Type B pancreatic cell (in vitro differentiated cells): ENCODE measurements at regions not wholly inside any gene's neighbourhood (a gene's known extent, or its start where the extent isn't known, plus 50 kb on each side); places are given as distances from the start of the nearest gene placed in this dataset.

Source experiments
- DNase-seq: peaks from one replicate; pipeline ENCODE4 v3.0.0; 2021; ENCODE audit warnings: mixed read lengths; ENCODE audit not compliant: unreplicated experiment; ENCODE audit errors: extremely low spot score
- H3K27ac Mint-ChIP-seq: 2 replicates; pipeline ENCODE4 v1.8.0; 2021; ENCODE audit warnings: mild to moderate bottlenecking, mixed read lengths
- H3K27me3 Mint-ChIP-seq: 2 replicates; pipeline ENCODE4 v1.8.0; 2021; ENCODE audit warnings: mixed read lengths
- H3K36me3 Mint-ChIP-seq: 2 replicates; pipeline ENCODE4 v1.8.0; 2021; ENCODE audit warnings: mixed read lengths
- H3K4me1 Mint-ChIP-seq: one replicate; pipeline ENCODE4 v1.8.0; 2021; ENCODE audit warnings: mixed read lengths; ENCODE audit not compliant: unreplicated experiment
- H3K4me3 Mint-ChIP-seq: 2 replicates; pipeline ENCODE4 v1.8.0; 2021; ENCODE audit warnings: mild to moderate bottlenecking, mixed read lengths
- H3K9me3 Mint-ChIP-seq: 2 replicates; pipeline ENCODE4 v1.8.0; 2021; ENCODE audit warnings: mixed read lengths
- TF ChIP-seq, protein P1 (sequence below): fragments of 200-600 bp; sonication (generic); conservative IDR thresholded peaks from 2 replicates; pipeline ENCODE4 v1.5.0; 2021; ENCODE audit warnings: antibody characterized with exemption, mild to moderate bottlenecking

DNA sequence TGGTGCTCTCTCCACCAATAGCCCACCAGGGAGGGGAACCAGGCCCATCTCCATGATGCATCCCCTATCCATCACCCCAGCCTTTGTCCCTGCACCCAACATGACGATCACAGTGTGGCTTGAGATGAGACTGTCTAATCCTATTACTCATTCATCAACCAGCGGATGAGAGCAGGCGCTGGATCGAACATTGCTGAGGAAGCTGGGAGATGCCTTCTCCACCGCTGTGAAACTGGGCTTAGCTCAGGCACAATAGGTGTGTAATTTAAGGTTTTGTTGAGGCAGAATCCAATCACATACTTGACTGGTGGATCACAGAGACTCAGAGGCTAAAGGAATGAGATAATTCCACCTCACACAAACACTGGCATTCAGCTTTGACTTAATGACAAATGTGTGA, 64.6 kb upstream of the IRX3 start:
- Mint-ChIP-seq H3K9me3 (peaks cover 14% of the 10 kb centered on the region), H3K4me3 (no peak overlapping the region), H3K27me3 (peaks cover 4% of the 10 kb centered on the region), H3K36me3 (no peaks in the 10 kb centered on the region), H3K4me1 (no peaks in the 10 kb centered on the region), H3K27ac (no peak overlapping the region)
- no peak for DNase-seq
- TF ChIP-seq, protein P1, sequence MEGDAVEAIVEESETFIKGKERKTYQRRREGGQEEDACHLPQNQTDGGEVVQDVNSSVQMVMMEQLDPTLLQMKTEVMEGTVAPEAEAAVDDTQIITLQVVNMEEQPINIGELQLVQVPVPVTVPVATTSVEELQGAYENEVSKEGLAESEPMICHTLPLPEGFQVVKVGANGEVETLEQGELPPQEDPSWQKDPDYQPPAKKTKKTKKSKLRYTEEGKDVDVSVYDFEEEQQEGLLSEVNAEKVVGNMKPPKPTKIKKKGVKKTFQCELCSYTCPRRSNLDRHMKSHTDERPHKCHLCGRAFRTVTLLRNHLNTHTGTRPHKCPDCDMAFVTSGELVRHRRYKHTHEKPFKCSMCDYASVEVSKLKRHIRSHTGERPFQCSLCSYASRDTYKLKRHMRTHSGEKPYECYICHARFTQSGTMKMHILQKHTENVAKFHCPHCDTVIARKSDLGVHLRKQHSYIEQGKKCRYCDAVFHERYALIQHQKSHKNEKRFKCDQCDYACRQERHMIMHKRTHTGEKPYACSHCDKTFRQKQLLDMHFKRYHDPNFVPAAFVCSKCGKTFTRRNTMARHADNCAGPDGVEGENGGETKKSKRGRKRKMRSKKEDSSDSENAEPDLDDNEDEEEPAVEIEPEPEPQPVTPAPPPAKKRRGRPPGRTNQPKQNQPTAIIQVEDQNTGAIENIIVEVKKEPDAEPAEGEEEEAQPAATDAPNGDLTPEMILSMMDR: no peak

DNA sequence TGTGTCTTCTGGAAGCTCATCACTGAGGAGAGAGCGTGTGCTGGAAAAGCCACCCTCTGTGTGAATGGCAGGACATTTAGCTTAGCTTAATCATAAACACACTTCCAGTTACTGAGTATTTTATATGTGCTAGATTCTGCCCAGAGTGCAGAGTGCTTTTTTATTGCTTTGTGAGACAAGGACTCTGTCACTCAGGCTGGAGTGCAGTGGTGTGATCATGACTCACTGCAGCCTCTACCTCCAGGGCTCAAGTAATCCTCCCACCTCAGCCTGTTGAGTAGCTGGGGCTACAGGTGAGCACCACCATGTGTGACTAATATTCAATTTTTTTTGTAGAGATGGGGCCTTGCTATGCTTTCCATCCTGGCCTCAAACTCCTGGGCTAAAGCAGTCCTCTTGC, 61.4 kb upstream of the IRX3 start:
- peaks cover 12% of the 10 kb centered on the region for H3K27me3 Mint-ChIP-seq
- H3K4me3 Mint-ChIP-seq: no peak overlapping the region
- H3K9me3 Mint-ChIP-seq: peaks cover 5% of the 10 kb centered on the region
- H3K36me3 Mint-ChIP-seq: no peaks in the 10 kb centered on the region
- H3K27ac Mint-ChIP-seq: no peak overlapping the region
- H3K4me1 Mint-ChIP-seq: peaks cover 4% of the 10 kb centered on the region
- TF ChIP-seq, protein P1: no peak
- no peak for DNase-seq

GRCh38 chr16:54346041-54346440, 59.5 kb upstream of the IRX3 start:
- Mint-ChIP-seq H3K27ac (no peak overlapping the region), H3K9me3 (peaks cover 5% of the 10 kb centered on the region), H3K27me3 (peaks cover 9% of the 10 kb centered on the region), H3K36me3 (no peaks in the 10 kb centered on the region), H3K4me3 (no peak overlapping the region), H3K4me1 (peaks cover 4% of the 10 kb centered on the region)
- TF ChIP-seq, protein P1: no peak
- no peak for DNase-seq

GRCh38 chr16:54344646-54345630, 58.4 kb upstream of the IRX3 start:
- H3K27ac Mint-ChIP-seq: no peak overlapping the region
- H3K9me3 Mint-ChIP-seq: peaks cover 5% of the 10 kb centered on the region
- no peak for DNase-seq
- peaks cover 8% of the 10 kb centered on the region for H3K27me3 Mint-ChIP-seq
- no peak overlapping the region for H3K4me3 Mint-ChIP-seq
- no peaks in the 10 kb centered on the region for H3K36me3 Mint-ChIP-seq
- TF ChIP-seq, protein P1: no peak
- H3K4me1 Mint-ChIP-seq: peaks cover 4% of the 10 kb centered on the region

DNA sequence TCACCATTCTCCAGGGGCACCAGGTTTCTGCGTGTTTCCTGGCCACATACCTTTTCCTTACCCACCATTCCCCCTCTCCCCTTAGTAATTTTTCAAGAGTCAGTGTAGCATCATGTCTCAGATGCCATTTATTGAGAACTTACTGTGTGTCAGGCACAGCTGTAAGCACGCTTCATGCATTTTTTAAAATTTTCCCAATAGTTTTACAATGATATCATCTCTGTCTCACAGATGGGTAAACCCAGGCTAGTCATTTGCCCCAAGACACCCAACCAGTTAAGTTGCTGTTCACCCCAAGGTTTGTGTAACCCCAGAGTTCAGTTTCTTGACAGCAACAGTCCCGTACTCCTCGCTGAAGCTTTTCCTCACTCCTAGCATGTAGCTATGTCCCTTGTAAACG, 56.4 kb upstream of the IRX3 start:
- no peak overlapping the region for H3K27ac Mint-ChIP-seq
- no peak for DNase-seq
- no peaks in the 10 kb centered on the region for H3K9me3 Mint-ChIP-seq
- TF ChIP-seq, protein P1: no peak
- peaks cover 4% of the 10 kb centered on the region for H3K4me1 Mint-ChIP-seq
- peaks cover 8% of the 10 kb centered on the region for H3K27me3 Mint-ChIP-seq
- H3K4me3 Mint-ChIP-seq: no peak overlapping the region
- no peaks in the 10 kb centered on the region for H3K36me3 Mint-ChIP-seq
